HG03045 (cell line): ENCODE measurements at regions not wholly inside any gene's neighbourhood (a gene's known extent, or its start where the extent isn't known, plus 50 kb on each side); places are given as distances from the start of the nearest gene placed in this dataset.
"Not testable (repeated sequence)": the region's sequence is repeated elsewhere in the genome, so short reads cannot be mapped to it uniquely, and the experiment has no call there.

Source experiments
- ATAC-seq: cut with Tn5 transposase; IDR thresholded peaks from one replicate; pipeline ENCODE4 v1.9.1; 2021; ENCODE audit warnings: mild to moderate bottlenecking, moderate library complexity; ENCODE audit not compliant: unreplicated experiment

- ATAC-seq = no peak
Observed at GRCh38 chr18:55763805-55764204, 175.8 kb upstream of the TCF4 start.

GRCh38 chr18:55763298-55763697, 175.3 kb upstream of the TCF4 start:
- no peak for ATAC-seq

- no peak for ATAC-seq
Observed at GRCh38 chr18:55762424-55762823, 174.4 kb upstream of the TCF4 start.

GRCh38 chr18:55753643-55754263, 165.8 kb upstream of the TCF4 start:
- ATAC-seq = no peak

- no peak for ATAC-seq
Observed at GRCh38 chr18:55751476-55751875, 163.5 kb upstream of the TCF4 start.

GRCh38 chr18:55748227-55748738, 160.3 kb upstream of the TCF4 start:
- no peak for ATAC-seq

- no peak for ATAC-seq
Observed at GRCh38 chr18:55744206-55744605, 156.2 kb upstream of the TCF4 start.

- no peak for ATAC-seq
Observed at GRCh38 chr18:55743736-55744135, 155.7 kb upstream of the TCF4 start.

GRCh38 chr18:55743133-55743532, 155.1 kb upstream of the TCF4 start:
- ATAC-seq = no peak

- no peak for ATAC-seq
Observed at GRCh38 chr18:55739488-55739887, 151.5 kb upstream of the TCF4 start.

GRCh38 chr18:55738483-55739114, 150.6 kb upstream of the TCF4 start:
- ATAC-seq = no peak

GRCh38 chr18:55737781-55738468, 149.9 kb upstream of the TCF4 start:
- no peak for ATAC-seq

GRCh38 chr18:55737266-55737665, 149.3 kb upstream of the TCF4 start:
- ATAC-seq = no peak

GRCh38 chr18:55735969-55736368, 148.0 kb upstream of the TCF4 start:
- no peak for ATAC-seq

GRCh38 chr18:55735199-55735855, 147.3 kb upstream of the TCF4 start:
- no peak for ATAC-seq

- no peak for ATAC-seq
Observed at GRCh38 chr18:55732227-55733106, 144.5 kb upstream of the TCF4 start.

- no peak for ATAC-seq
Observed at GRCh38 chr18:55731594-55732042, 143.6 kb upstream of the TCF4 start.

- not testable (repeated sequence) for ATAC-seq
Observed at GRCh38 chr18:55721006-55721405, 133.0 kb upstream of the TCF4 start.

GRCh38 chr18:55713707-55714106, 125.7 kb upstream of the TCF4 start:
- no peak for ATAC-seq

- no peak for ATAC-seq
Observed at GRCh38 chr18:55706898-55707297, 118.9 kb upstream of the TCF4 start.
